Coronary artery (tissue), 2 donors: ENCODE measurements at regions not wholly inside any gene's neighbourhood (a gene's known extent, or its start where the extent isn't known, plus 50 kb on each side); places are given as distances from the start of the nearest gene placed in this dataset.

Experiments
- DNase-seq: peaks from one replicate; pipeline ENCODE4 v3.0.0-alpha.2; 2017; ENCODE audit warnings: low spot score
- H3K27ac ChIP-seq, 2 donors: fragments of 200-600 bp; sonication (generic); one replicate each; pipeline ENCODE4 v1.5.1; 2016 to 2019
- H3K4me3 ChIP-seq: fragments of 200-600 bp; sonication (generic); 2 replicates; pipeline ENCODE4 v1.5.1; 2016; ENCODE audit warnings: mild to moderate bottlenecking, moderate library complexity
- CTCF ChIP-seq: fragments of 200-600 bp; sonication (generic); IDR thresholded peaks from one replicate; pipeline ENCODE4 v1.5.1; 2019; ENCODE audit warnings: antibody characterized with exemption

- no peak for TF ChIP-seq CTCF
- Histone ChIP-seq H3K4me3 (no peak overlapping the region), H3K27ac (no peak overlapping the region)
- DNase-seq = no peak
Measured at GRCh38 chr11:29334776-29335130, 682.1 kb downstream of the KCNA4 start.

GRCh38 chr11:29333993-29334775 lies 682.6 kb downstream of the KCNA4 start:
- DNase-seq = no peak

GRCh38 chr11:29331451-29332010 lies 685.3 kb downstream of the KCNA4 start:
- H3K27ac ChIP-seq = no peak overlapping the region
- no peak overlapping the region for H3K4me3 ChIP-seq
- TF ChIP-seq CTCF = no peak
- no peak for DNase-seq

More at GRCh38 chr11:29333993-29334775, 682.6 kb downstream of the KCNA4 start:
- Histone ChIP-seq H3K27ac (no peak overlapping the region), H3K4me3 (no peak overlapping the region)
- no peak for TF ChIP-seq CTCF

GRCh38 chr11:29328961-29329441 lies 687.8 kb downstream of the KCNA4 start:
- TF ChIP-seq CTCF = no peak
- no peak for DNase-seq
- Histone ChIP-seq H3K27ac (no peak overlapping the region), H3K4me3 (no peak overlapping the region)

- no peak overlapping the region for H3K27ac ChIP-seq
- no peak overlapping the region for H3K4me3 ChIP-seq
- TF ChIP-seq CTCF = no peak
- no peak for DNase-seq
Measured at GRCh38 chr11:29327891-29328290, 688.9 kb downstream of the KCNA4 start.

GRCh38 chr11:29326757-29327156 lies 690.1 kb downstream of the KCNA4 start:
- H3K4me3 ChIP-seq = no peak overlapping the region
- DNase-seq = no peak
- no peak overlapping the region for H3K27ac ChIP-seq
- no peak for TF ChIP-seq CTCF

- H3K27ac ChIP-seq = peak overlapping the region in 1 of 2 donors; percentile 1
- DNase-seq = no peak
- H3K4me3 ChIP-seq = no peak overlapping the region
- no peak for TF ChIP-seq CTCF
Measured at GRCh38 chr11:29324328-29324727, 692.5 kb downstream of the KCNA4 start.
